ENCODE measurements at regions not wholly inside any gene's neighbourhood (a gene's known extent, or its start where the extent isn't known, plus 50 kb on each side); places are given as distances from the start of the nearest gene placed in this dataset.

DNA sequence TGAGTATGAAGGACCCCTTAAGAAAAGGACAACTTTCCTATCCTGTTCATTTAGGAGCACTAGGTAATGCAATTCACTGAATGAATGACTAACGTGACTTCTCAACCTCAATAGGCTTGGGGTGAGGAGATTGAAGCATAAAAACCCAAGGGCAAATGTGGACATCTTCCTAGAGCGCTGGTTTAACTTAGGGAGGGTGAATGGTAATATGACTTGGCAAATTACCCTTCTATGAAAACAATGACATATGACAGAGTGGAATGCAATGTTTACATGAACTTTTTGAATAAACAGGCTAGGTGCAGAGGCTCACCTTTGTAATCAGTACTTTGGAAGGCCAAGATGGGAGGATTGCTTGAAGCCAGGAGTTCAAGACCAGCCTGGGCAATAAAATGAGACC, 83.9 kb upstream of the ANK3 start:
- TF ChIP-seq, protein P1, sequence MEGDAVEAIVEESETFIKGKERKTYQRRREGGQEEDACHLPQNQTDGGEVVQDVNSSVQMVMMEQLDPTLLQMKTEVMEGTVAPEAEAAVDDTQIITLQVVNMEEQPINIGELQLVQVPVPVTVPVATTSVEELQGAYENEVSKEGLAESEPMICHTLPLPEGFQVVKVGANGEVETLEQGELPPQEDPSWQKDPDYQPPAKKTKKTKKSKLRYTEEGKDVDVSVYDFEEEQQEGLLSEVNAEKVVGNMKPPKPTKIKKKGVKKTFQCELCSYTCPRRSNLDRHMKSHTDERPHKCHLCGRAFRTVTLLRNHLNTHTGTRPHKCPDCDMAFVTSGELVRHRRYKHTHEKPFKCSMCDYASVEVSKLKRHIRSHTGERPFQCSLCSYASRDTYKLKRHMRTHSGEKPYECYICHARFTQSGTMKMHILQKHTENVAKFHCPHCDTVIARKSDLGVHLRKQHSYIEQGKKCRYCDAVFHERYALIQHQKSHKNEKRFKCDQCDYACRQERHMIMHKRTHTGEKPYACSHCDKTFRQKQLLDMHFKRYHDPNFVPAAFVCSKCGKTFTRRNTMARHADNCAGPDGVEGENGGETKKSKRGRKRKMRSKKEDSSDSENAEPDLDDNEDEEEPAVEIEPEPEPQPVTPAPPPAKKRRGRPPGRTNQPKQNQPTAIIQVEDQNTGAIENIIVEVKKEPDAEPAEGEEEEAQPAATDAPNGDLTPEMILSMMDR (IDR thresholded peaks at IDR 0.05) = no peak

DNA sequence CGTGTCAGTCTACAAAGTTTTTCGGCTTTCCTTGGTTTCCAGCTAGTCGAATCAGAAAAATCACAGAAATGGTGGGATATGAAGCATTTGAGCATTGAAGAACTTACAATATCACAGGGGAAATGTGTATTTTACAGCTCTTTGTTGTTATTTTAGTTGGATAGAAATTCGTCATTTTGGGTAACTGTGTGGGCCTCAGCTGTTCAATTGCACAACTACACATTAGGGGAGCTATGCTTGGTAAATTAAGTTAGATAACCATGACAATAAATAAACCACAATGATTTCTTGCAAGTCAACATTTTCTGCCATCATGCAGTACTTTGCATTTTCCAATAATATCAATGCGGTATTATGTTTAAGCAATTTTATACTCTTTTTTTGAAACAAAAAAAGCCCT, 80.4 kb upstream of the ANK3 start:
- TF ChIP-seq, protein P1 (IDR thresholded peaks at IDR 0.05) = no peak

DNA sequence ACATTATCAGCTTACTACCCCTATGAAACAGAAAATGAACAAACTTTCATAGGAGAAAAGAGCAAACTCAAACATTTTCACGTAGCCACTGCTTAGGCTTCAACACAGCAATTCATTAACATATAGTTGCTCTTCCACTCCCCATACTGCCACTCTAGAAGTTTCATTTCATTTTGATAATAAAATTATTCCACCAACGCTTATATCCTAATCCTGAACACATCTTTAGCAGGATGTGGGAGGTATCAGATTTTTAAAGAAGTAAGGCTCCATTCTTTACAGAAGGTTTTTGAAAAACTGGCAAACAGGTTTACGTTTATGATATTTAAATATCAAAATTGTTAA, 77.5 kb upstream of the ANK3 start:
- TF ChIP-seq, protein P1 (IDR thresholded peaks at IDR 0.05) = no peak

DNA sequence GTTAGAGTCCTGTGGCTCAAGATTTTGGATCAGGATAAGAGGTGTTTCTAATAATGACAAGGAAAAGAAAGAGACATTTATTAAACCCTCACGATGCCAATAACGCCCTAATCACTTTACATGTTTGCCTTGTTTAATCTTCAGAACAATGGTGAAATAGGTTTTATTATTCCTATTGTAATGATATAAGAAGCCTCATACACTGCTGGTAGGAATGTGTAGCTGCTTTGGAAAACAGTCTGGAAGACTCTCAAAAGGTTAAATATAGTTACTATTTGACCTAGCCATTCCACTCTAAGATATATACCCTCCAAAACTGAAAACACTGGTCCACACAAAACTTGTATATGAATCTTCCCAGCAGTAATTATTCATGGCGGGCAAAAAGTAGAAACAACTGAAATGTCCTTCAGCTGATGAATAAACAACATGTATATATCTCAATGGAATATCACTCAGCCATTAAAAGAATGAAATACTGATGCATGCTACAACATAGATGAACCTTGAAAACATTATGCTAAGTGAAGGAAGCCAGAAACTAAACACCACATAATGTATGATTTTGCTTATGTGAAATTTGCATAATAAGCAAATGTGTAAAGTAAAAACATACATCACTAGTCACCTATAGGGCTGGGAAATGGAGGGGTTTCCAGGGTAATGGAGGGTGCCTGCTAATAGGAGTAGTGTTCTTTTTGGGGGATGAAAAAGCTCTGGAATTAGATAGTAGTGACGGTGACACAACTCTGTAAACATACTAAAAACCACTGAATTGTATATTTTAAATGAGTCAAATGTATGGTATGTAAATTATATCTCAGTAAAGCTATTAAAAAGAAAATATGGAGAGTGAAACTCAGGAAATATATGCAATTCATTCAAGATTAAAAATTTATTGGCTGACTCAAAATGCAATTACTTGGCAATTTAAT, 76.9 kb upstream of the ANK3 start:
- TF ChIP-seq, protein P1 (IDR thresholded peaks at IDR 0.05) = no peak

DNA sequence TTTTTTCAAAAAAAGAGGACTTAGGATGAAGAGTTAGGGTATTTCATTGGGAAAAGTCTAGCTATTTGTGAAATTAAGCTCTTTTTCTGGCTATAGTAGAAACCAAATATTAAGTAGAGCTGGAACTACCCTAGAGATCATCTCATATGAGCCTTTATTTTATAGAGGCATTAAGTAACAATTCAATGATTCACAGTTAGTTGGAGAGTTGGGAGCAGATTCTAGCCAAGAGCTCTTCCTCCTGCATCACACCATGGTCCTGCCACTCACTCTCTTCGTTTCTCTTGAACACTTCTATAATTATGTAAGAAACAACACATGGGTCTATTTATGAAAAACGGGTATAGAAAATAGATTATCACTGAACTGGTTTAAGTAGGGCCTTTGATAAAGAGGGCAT, 76.1 kb upstream of the ANK3 start:
- TF ChIP-seq, protein P1 (IDR thresholded peaks at IDR 0.05) = no peak

DNA sequence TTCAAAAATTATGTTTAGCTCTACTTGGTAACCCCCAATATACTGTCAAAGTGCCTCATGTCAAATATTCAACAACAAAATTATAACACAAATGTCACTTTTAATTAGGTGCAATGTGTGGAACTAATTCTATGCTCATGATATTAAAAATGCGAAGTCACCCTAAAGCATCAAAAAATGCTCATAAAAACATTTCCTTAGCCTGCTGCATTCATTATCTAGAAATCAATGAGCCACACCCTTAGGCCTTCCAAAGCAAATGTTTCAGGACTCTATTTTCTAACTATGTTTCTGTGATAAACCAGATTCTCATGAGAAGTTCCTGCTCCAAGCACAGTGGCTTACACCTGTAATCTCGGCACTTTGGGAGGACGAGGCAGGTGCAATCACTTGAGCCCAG, 75.0 kb upstream of the ANK3 start:
- TF ChIP-seq, protein P1 (IDR thresholded peaks at IDR 0.05) = no peak

DNA sequence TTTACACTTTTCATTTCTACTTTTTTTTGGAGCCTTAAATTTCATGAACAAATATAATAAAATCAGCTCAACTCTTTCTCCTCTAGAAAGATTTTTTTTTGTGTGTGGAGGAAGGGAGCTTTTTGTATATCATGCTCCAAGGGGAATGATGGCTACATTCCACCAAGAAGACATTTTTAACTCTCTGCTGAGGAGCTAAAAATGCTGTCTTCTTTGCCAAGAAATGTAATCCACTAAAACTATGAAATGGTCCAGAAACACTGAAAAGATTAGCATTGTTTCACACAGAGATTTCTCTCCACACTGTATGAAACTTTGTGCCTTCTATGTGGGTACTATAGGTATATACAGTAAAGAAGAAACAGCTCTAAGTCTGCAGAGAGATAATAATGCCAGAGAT, 74.1 kb upstream of the ANK3 start:
- TF ChIP-seq, protein P1 (IDR thresholded peaks at IDR 0.05) = no peak

Data from LNCAP (cell line).